ENCODE measurements at regions not wholly inside any gene's neighbourhood (a gene's known extent, or its start where the extent isn't known, plus 50 kb on each side); places are given as distances from the start of the nearest gene placed in this dataset.

- DNase-seq, result no peak
Measured at GRCh38 chr18:44521668-44522022, 159.0 kb upstream of the SETBP1 start.

DNA sequence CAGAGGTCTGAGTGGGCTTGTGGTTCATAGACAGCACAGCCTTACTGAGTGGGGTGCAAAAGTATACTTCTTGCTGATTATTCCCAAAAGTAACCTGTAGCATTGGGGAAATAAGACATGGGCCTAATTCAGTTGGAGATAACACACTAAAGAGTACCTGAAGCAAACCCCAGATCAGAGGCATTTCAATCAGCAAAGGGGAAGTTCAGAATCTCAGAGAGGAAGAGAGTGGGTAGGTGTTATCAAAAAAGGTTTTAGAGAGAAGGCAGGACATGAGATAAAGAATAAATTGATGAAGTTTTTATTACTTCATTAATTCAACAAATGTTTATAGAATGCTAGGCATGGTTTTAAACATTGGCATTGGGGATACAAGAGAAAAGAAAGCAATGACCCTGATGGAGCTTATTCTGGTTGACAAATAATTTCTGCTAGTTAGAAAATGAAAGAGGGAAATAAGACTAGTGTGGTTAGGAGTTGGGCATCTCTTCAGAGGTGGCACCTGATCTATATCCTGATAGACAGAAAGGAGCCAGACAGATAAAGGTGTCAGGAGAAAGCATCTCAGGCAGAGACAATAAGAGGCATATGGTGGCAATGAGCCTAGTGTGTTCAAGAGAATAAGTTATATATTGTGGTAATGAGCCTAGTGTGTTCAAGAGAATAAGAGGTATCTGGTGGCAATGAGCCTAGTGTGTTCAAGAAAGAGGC, 153.8 kb upstream of the SETBP1 start:
- no peak for DNase-seq

- DNase-seq, result no peak
Measured at GRCh38 chr18:44533071-44533470, 147.6 kb upstream of the SETBP1 start.

- no peak for DNase-seq
Measured at GRCh38 chr18:44536046-44536445, 144.6 kb upstream of the SETBP1 start.

DNA sequence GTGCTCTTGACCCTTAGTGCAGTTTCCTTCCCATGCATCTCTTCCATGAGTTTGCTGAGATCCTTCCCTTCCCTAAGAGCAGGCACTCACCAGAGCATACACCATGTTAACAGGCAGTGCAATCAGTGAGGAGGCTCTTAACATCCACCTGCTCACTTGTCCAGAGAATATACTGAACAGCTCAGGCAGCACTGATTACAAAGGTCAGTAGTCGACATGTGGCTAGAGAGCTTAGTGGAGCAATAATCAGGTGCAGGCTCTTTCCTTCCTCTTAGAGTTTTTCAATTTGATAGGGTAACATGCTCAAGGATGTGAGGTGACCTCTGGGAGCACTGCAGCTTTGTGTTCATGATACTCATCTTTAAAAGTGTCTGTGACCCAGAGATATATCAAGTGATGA, 144.1 kb upstream of the SETBP1 start:
- no peak for DNase-seq

- peak; percentile 84 for DNase-seq
Measured at GRCh38 chr18:44537526-44537925, 143.2 kb upstream of the SETBP1 start.

- no peak for DNase-seq
Measured at GRCh38 chr18:44539926-44540325, 140.8 kb upstream of the SETBP1 start.

GRCh38 chr18:44541159-44541558, 139.5 kb upstream of the SETBP1 start:
- peak; percentile 76 for DNase-seq

DNA sequence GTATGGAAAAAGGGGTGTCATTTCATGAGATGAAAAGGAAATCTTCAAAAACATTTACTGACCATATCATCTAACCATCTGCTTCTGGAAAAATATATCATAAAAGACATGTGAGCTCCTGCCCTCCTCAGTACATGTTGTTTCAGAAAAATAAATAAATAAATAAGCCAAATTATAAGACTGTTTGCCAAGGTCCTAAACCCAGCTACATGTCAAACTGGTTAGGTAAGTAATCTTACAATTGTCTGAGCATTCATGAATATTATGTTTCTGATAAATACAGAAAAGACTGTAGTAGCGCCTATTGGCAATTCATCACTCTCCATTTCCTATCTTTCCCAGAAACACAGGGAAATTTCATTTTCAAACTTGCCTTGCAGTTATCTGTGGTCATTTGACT, 138.9 kb upstream of the SETBP1 start:
- DNase-seq, result no peak

DNA sequence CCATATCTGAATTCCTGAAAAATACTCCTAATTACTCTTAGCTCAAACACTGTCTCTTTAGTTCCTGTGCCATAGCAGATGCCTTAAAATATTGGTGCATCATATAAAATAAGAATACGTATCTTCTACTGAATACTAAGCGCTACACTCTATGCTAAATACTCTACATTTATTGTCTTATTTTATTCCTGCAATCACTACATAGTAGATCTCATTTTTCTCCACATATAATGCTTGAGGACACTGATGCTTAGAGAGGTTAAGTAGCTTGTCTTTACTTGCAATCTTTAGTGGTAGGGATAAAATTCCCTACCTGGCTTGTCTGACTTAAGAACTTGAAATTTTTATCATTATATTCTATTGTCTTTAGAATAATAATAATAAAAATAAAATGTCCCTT, 137.3 kb upstream of the SETBP1 start:
- no peak for DNase-seq

GRCh38 chr18:44545359-44545985, 135.2 kb upstream of the SETBP1 start:
- no peak for DNase-seq

GRCh38 chr18:44546954-44547353, 133.7 kb upstream of the SETBP1 start:
- DNase-seq, result no peak

- DNase-seq, result peak; percentile 27
Measured at GRCh38 chr18:44548291-44549221, 132.1 kb upstream of the SETBP1 start.

- DNase-seq, result no peak
Measured at GRCh38 chr18:44552706-44553105, 128.0 kb upstream of the SETBP1 start.

DNA sequence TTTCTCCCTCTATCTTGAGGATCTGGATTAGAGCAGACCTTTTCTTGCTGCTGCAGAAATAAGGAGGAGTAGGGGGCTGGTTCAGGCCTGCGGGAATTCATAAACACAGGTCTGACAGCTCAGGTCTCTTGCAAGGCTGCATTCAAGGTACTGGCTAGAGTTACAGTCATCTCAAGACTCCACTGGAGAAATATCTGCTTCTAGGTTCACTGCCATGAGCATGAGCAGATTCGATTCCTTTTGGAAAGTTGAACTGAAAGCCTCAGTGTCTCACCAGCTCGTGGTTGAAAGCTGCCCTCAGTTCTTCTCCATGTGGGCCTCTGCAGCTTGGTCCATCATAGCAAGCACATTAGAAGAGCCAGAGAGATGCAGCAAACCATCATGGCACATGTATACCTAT, 124.4 kb upstream of the SETBP1 start:
- no peak for DNase-seq

DNA sequence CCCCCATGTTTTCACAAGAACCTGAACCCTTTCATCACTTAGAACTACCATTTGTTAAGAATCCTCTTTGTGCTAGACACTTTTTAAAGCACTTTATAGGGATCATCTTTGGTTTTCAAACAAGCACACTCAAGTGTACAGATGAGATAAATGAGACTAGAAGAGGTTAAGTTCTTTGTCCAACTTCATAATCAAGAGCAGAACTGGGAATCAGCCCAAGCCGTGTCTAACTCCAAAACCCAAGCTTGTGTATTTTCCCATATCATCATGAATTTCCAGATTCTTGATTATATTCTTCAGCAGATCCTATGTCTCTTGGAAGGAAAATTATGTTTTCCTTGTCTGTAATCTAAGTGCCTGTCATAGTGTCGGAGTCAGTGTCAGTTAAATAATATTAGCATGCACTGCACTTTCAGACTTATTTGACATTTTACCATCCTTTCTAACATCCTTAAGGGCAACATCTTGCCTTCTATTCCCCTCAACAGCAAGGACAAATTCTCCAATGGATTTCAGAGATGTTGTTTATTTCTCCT, 123.0 kb upstream of the SETBP1 start:
- DNase-seq, result no peak

GRCh38 chr18:44558767-44559166, 121.9 kb upstream of the SETBP1 start:
- DNase-seq, result peak; percentile 4

GRCh38 chr18:44562986-44563385, 117.7 kb upstream of the SETBP1 start:
- no peak for DNase-seq

- no peak for DNase-seq
Measured at GRCh38 chr18:44564922-44565321, 115.8 kb upstream of the SETBP1 start.

DNA sequence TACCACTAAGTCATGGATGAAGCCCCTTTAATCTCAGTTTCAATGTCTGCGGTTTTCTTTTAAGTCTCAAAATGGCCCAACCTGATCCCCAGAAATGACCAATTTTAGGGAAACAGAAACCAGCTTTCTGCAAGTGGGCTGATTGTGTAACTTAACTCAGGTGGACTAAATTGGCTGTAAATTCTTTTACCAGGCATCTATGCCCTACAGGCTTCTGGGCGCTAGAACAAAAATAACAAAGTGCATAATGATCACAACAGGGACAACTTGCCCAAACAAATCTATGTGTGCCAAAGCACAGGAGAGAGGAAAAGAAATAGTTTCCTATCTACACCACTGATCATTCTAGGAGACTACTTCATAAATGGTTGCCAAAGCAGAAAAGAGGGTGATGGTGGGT, 112.3 kb upstream of the SETBP1 start:
- no peak for DNase-seq

- DNase-seq, result no peak
Measured at GRCh38 chr18:44568986-44569385, 111.7 kb upstream of the SETBP1 start.

DNA sequence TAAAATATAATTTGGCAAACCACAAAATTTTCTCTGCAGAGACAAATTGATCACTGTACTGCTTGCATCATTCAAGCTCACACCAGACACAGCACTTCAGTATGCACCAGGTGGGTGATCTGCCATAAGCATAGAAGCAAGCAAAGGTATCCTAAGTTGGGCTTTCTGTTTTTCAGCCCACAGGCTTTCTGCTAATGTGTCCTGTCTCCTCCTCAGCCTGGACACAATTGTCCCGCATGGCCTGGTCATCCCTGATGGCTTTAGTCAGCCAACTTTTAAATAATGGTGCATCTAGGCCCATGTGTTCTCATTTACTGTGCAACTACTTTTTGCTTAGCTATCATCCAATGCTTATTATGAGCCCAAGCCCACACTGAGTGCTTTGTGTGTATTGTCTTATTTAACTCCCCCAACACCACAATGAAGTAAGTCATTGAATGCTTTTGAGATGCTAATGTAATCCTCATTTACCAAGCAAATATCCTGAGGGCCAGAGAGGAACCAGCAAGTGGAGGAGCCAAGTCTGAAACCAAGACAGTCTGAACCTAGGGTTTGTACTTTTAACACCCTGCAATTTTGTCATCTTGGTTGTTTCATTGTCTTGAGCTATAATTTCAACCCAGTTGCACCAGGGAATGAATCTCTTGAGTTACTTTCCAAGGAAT, 111.2 kb upstream of the SETBP1 start:
- DNase-seq, result no peak
